Ovary (tissue), 7 donors: ENCODE measurements at regions not wholly inside any gene's neighbourhood (a gene's known extent, or its start where the extent isn't known, plus 50 kb on each side); places are given as distances from the start of the nearest gene placed in this dataset.

Experiments used
- DNase-seq, 5 donors: peaks; one replicate each; pipeline ENCODE4 v3.0.0-alpha.2; 2019 to 2020
- H3K27ac ChIP-seq, 2 donors: fragments of 200-600 bp; one replicate each; pipeline versions ENCODE4 v1.5.1 to v1.8.0; 2019 to 2022
- H3K27me3 ChIP-seq: fragments of 200-600 bp; one replicate; pipeline ENCODE4 v1.8.0; 2022
- H3K36me3 ChIP-seq: fragments of 200-600 bp; sonication (generic); one replicate; pipeline ENCODE4 v1.5.1; 2019
- H3K4me1 ChIP-seq: one replicate; pipeline ENCODE4 v1.8.1; 2013; ENCODE audit warnings: mild to moderate bottlenecking, moderate library complexity; ENCODE audit not compliant: insufficient read depth
- H3K4me3 ChIP-seq: fragments of 200-600 bp; sonication (generic); one replicate; pipeline ENCODE4 v1.5.1; 2017
- H3K9me3 ChIP-seq, 2 donors: fragments of 200-600 bp in 1 of 2; sonication (generic) in 1 of 2; one replicate each; pipeline versions ENCODE4 v1.5.1 to v1.8.1; 2013 to 2019; ENCODE audit warnings: mild to moderate bottlenecking in 1 of 2, moderate library complexity in 1 of 2
- EP300 ChIP-seq: sonication (generic); formaldehyde crosslinking; IDR thresholded peaks from one replicate; pipeline ENCODE4 v1.6.1; 2017; ENCODE audit warnings: antibody characterized with exemption
- POLR2A ChIP-seq: fragments of 450-650 bp; IDR thresholded peaks from one replicate; pipeline ENCODE4 v1.6.1; 2017; ENCODE audit warnings: antibody characterized with exemption, mild to moderate bottlenecking, moderate library complexity
- WGBS, 3 donors: extraction: QIAGEN DNeasy Blood & Tissue Kit in 1 of 3; methylation state at CpG; one replicate each; pipeline versions ENCODE4 v1.1.5 to v1.1.7; 2013 to 2017; 5-methylcytosine and 5-hydroxymethylcytosine counted together
- intact Hi-C, 4 donors: fragments of 100-400 bp; cut with DNase I; formaldehyde crosslinking; loops; one replicate each; pipeline versions ENCODE4 v1.11.0 to v1.15.1; 2022 to 2023
- TF ChIP-seq, protein P1 (sequence below), 3 donors: fragments of 450-650 bp in 2 of 3; fragments of 200-600 bp in 1 of 3; IDR thresholded peaks; one replicate each; pipeline versions ENCODE4 v1.5.1 to v1.8.0; 2016 to 2022; ENCODE audit warnings: antibody characterized with exemption in 3 of 3, mild to moderate bottlenecking in 1 of 3
- donor health status: DM: no; HTN: no; CAD: no; lungs with moderate emphysema.
- donor health status: DM: no; HTN: no; CAD: no.
- donor health status: Bipolar disorder and iron deficiency.
- donor health status: DM: no; HTN: no; CAD: no.
- donor health status: DM: yes; HTN: yes; CAD: no.

GRCh38 chr7:85528581-85528980, 341.7 kb upstream of the SEMA3D start:
- H3K4me1 ChIP-seq: no peaks in the 10 kb centered on the region
- no peak for DNase-seq
- intact Hi-C loops: no loop called here
- H3K36me3 ChIP-seq: no peaks in the 10 kb centered on the region
- H3K4me3 ChIP-seq: no peak overlapping the region
- TF ChIP-seq EP300 (no peak), POLR2A (no peak)
- TF ChIP-seq, protein P1, sequence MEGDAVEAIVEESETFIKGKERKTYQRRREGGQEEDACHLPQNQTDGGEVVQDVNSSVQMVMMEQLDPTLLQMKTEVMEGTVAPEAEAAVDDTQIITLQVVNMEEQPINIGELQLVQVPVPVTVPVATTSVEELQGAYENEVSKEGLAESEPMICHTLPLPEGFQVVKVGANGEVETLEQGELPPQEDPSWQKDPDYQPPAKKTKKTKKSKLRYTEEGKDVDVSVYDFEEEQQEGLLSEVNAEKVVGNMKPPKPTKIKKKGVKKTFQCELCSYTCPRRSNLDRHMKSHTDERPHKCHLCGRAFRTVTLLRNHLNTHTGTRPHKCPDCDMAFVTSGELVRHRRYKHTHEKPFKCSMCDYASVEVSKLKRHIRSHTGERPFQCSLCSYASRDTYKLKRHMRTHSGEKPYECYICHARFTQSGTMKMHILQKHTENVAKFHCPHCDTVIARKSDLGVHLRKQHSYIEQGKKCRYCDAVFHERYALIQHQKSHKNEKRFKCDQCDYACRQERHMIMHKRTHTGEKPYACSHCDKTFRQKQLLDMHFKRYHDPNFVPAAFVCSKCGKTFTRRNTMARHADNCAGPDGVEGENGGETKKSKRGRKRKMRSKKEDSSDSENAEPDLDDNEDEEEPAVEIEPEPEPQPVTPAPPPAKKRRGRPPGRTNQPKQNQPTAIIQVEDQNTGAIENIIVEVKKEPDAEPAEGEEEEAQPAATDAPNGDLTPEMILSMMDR (IDR thresholded peaks at IDR 0.05): no peak
- no peak overlapping the region for H3K27ac ChIP-seq
- no peaks in the 10 kb centered on the region for H3K27me3 ChIP-seq
- no peaks in the 10 kb centered on the region for H3K9me3 ChIP-seq
- WGBS, 3 donors: 77 to 80% (median 79%) methylated on average over 2 of the region's 2 CpGs

GRCh38 chr7:85525676-85526075, 338.8 kb upstream of the SEMA3D start:
- intact Hi-C loops: no loop called here
- Histone ChIP-seq H3K4me3 (no peak overlapping the region), H3K27ac (no peak overlapping the region), H3K27me3 (no peaks in the 10 kb centered on the region), H3K36me3 (no peaks in the 10 kb centered on the region), H3K9me3 (no peaks in the 10 kb centered on the region), H3K4me1 (no peaks in the 10 kb centered on the region)
- TF ChIP-seq, protein P1 (IDR thresholded peaks at IDR 0.05): no peak
- TF ChIP-seq EP300: no peak
- no peak for TF ChIP-seq POLR2A
- DNase-seq: no peak

- no peak for TF ChIP-seq EP300
- TF ChIP-seq POLR2A: no peak
- TF ChIP-seq, protein P1 (IDR thresholded peaks at IDR 0.05): no peak
- no peaks in the 10 kb centered on the region for H3K9me3 ChIP-seq
- WGBS, 3 donors: 79 to 83% (median 81%) methylated on average over 4 of the region's 4 CpGs
- H3K36me3 ChIP-seq: no peaks in the 10 kb centered on the region
- intact Hi-C loops: no loop called here
- no peak overlapping the region for H3K4me3 ChIP-seq
- no peak for DNase-seq
- H3K27ac ChIP-seq: no peak overlapping the region
- H3K4me1 ChIP-seq: no peaks in the 10 kb centered on the region
- no peaks in the 10 kb centered on the region for H3K27me3 ChIP-seq
Observed at GRCh38 chr7:85522070-85522469, 335.2 kb upstream of the SEMA3D start.

GRCh38 chr7:85521108-85521694, 334.3 kb upstream of the SEMA3D start:
- intact Hi-C loops: no loop called here
- Histone ChIP-seq H3K36me3 (no peaks in the 10 kb centered on the region), H3K27me3 (no peaks in the 10 kb centered on the region), H3K9me3 (no peaks in the 10 kb centered on the region), H3K4me1 (no peaks in the 10 kb centered on the region), H3K4me3 (no peak overlapping the region), H3K27ac (no peak overlapping the region)
- TF ChIP-seq POLR2A (no peak), EP300 (no peak)
- TF ChIP-seq, protein P1 (IDR thresholded peaks at IDR 0.05): no peak
- DNase-seq: no peak
- WGBS, 3 donors: 23 to 32% (median 26%) methylated on average over 3 of the region's 3 CpGs
